Activated CD8-positive, alpha-beta memory T cell treated with anti-CD3 and anti-CD28 coated beads for 36 hours (primary cell): ENCODE measurements at regions not wholly inside any gene's neighbourhood (a gene's known extent, or its start where the extent isn't known, plus 50 kb on each side); places are given as distances from the start of the nearest gene placed in this dataset.
"Not testable (repeated sequence)": the region's sequence is repeated elsewhere in the genome, so short reads cannot be mapped to it uniquely, and the experiment has no call there.

Experiments
- CTCF ChIA-PET: fragments of 350-600 bp; sonication (Branson Sonifier 250); formaldehyde crosslinking; loops from one replicate; lab custom pipeline; 2021; ENCODE audit warnings: antibody characterized with exemption; lab: Charles Lee
- POLR2A ChIA-PET: fragments of 350-600 bp; sonication (Branson Sonifier 250); formaldehyde crosslinking; loops from one replicate; lab custom pipeline; 2021; ENCODE audit warnings: antibody characterized with exemption; lab: Charles Lee

DNA sequence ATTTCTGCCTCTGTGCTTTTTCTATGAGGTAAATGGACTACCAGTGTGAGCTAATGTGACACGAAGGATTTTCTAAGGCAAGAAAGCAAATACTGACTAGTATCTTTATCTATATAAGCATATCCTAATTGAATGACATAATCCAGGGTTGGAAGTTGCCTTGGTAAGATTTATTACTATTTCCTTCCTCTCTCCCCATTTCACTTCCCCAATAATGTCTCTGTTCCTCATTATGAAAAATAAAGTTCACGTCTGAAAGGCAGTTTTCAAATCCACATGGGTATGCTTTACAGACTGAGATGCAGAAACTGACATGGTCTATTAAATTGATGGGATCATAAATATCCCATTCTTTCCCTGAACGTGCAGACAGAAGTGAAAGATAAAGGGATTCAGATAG, 86.0 kb downstream of the DTWD1 start:
- ChIA-PET CTCF (interaction anchor here (0.6 kb wide), 1 partner anchor 10 kb away, joined by 3 read pairs; no protein-coding TSS in a partner anchor), POLR2A (no interaction called here)

- POLR2A ChIA-PET, result no interaction called here
- CTCF ChIA-PET, result no interaction called here
Observed at GRCh38 chr15:49707598-49707997, 86.8 kb downstream of the DTWD1 start.

DNA sequence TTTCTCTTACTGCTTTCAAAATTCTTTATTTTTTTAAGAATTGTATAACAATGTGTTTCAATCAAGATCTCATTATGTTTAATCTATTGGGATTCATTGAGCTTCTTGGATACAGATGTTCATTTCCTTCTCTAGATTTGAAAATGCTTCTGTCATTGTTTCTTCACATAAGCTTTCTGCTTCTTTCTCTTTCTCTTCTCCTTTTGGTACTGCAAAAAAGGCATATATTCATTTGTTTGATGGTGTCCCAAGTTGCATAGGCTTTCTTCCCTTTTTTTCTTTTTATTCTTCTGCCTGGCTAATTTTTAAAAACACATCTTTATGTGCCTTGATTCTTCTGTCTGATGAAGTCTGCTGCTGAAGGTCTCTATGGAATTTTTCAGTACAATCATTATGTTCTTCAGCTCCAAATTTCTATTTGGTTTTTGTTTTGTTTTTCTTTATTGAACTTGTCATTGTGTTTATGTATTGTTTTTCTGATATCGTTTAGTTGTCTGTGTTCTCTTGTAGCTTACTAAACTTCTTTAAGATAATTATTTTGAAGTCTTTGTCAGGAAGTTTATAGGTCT, 88.9 kb downstream of the DTWD1 start:
- ChIA-PET POLR2A (no interaction called here), CTCF (no interaction called here)

GRCh38 chr15:49712162-49712561, 91.3 kb downstream of the DTWD1 start:
- ChIA-PET CTCF (no interaction called here), POLR2A (no interaction called here)

GRCh38 chr15:49712846-49713450, 92.1 kb downstream of the DTWD1 start:
- POLR2A ChIA-PET, result no interaction called here
- CTCF ChIA-PET, result no interaction called here

- CTCF ChIA-PET, result no interaction called here
- POLR2A ChIA-PET, result no interaction called here
Observed at GRCh38 chr15:49715211-49715610, 94.4 kb downstream of the DTWD1 start.

GRCh38 chr15:49715701-49716100, 94.9 kb downstream of the DTWD1 start:
- ChIA-PET POLR2A (no interaction called here), CTCF (no interaction called here)

DNA sequence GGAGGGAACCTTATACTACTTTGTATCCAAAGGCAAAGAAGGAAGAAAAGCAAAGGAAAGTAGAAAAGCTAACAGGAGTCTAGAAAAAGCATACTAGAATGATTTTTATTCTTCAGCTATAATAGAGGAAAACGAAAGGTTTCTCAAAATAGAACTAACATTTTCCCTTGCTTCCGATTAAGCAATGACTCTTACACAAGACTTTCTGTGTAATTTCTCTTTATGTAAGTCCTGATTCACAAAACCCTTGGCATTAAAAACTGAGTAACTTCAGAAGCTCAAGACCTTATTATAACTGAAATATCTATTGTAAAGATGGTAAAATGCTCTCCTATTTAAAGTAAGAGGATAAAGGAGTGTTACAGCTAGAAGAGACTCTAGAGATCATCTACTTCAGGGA, 97.4 kb downstream of the DTWD1 start:
- ChIA-PET CTCF (no interaction called here), POLR2A (no interaction called here)

DNA sequence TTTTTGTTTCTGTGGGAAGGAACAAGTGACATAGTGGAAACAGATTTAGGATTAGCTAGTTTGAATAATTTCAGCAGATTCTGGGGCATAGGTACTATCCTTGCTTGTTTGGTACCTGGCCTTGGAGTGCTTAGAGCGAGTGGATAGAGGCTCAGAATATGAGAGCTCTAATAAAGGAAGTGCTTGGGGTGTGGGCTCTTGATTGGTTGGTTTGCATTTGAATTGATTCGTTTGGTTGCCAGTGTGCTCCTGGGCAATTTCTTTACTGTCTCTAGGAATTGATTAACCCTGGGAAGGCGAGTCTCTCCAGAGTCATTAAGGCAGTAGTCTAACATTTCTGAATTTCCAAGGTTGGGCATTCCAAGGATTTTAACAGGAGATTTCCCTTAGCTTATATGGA, 98.0 kb downstream of the DTWD1 start:
- ChIA-PET CTCF (no interaction called here), POLR2A (no interaction called here)

- ChIA-PET POLR2A (no interaction called here), CTCF (no interaction called here)
Observed at GRCh38 chr15:49720261-49720660, 99.4 kb downstream of the DTWD1 start.

DNA sequence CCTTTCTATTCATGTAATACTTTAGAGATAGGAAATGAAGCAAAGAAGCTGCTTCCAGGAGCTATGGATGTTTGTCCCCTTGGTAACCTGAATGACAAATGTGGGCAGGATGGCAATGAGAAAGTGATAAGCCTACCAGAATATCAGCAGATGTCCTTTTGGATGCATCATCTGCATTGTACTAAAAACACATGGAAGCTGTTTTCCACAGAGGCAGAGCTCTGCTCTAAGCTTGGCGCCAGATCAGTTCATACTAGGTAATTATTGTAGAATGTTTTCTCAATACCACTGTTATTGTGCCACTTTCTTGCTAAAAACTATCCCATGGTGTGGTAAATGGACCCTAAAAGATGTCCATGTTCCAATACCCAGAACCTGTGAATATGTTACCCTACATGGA, 100.2 kb downstream of the DTWD1 start:
- POLR2A ChIA-PET, result no interaction called here
- CTCF ChIA-PET, result no interaction called here

DNA sequence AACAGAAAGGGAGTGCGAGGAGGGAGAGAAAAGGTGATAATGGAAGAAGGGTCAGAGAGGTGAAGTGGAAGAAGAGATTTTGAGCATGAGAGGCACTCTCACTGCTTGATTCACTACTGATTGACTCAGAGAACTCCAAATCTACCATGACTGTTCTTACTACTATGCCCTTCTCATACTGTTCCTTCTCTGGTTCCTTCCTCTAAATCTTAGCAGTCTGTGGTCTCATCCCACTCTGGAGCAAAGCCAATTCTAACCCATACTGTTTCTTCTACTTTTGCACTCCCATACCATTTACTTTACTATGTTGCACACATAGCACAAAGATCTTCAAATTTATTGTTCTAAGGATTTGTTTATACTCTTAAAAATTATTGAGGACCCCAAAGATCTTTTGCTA, 100.8 kb downstream of the DTWD1 start:
- POLR2A ChIA-PET, result no interaction called here

DNA sequence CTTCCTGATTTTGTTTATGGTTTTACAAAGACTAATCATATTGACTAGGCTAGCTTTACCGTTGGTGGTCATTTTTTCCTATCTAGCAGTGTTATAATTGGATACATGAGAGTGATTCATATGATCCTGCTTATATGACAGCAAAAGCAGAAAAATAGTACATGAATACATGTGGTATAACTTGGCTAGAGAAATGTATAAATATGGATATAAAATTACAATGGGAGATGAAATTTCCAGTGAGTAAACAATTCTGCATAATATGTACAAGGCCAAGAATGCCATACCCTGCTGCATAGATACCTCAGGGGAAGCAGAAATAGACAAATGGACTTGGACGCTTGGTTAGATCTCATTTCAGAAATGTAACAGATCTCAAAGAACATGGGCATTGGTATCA, 103.1 kb downstream of the DTWD1 start:
- CTCF ChIA-PET, result no interaction called here

More for the DNA sequence above, 100.8 kb downstream of the DTWD1 start:
- CTCF ChIA-PET, result no interaction called here

DNA sequence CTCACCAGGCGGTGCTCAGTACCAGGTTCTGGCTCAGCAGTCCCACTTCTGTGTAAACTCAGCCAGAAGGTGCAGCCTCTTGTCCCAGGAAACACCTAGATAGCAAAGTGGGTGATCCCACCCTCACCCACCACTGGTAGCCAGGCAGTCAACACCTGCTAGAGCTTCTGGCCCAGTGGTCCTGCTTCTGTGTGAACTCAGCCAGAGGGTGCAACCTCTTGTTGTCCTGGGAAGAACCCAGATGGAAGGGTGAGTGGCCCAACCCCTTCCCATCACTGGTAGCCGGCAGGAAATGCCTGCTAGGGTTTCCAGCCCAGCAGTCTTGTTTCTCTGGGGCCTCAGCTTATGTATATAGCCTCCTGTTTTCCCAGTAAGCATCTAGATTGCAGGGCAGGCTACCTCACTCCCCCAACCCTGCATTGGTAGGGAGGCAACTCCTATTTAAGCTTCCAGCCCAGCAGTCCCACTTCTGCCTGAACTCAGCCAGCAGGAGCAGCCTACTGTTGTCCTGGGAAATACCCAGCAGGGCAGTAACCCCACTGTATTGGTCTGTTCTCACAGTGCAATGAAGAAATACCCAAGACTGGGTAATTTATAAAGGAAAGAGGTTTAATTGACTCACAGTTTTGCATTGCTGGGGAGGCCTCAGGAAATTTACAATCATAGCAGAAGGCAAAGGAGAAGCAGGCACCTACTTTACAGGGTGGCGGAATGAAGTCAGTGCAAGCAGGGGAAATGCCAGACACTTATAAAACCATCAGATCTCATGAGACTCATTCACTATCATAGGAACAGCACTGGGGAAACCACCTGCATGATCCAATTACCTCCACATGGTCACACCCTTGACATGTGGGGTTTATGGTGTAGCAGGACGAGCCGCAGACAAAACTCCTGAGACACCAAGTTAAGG, 110.6 kb downstream of the DTWD1 start:
- ChIA-PET POLR2A (no interaction called here), CTCF (no interaction called here)

More for the DNA sequence above, 103.1 kb downstream of the DTWD1 start:
- POLR2A ChIA-PET, result no interaction called here

DNA sequence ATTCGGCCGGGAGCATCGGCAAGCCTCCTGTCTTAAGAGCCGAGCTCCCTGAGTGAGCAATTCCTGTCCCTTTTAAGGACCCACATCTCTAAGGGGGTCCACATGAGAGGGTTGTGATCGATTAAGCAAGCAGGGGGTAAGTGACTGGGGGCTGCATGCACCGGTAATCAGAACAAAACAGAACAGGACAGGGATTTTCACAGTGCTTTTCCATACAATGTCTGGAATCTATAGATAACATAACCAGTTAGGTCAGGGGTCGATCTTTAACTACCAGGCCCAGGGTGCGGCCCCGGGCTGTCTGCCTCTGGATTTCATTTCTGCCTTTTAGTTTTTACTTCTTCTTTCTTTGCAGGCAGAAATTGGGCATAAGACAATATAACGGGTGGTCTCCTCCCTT, 111.3 kb downstream of the DTWD1 start:
- POLR2A ChIA-PET, CTCF ChIA-PET: not testable (repeated sequence)

- CTCF ChIA-PET, POLR2A ChIA-PET: not testable (repeated sequence)
Observed at GRCh38 chr15:49734089-49734488, 113.2 kb downstream of the DTWD1 start.

DNA sequence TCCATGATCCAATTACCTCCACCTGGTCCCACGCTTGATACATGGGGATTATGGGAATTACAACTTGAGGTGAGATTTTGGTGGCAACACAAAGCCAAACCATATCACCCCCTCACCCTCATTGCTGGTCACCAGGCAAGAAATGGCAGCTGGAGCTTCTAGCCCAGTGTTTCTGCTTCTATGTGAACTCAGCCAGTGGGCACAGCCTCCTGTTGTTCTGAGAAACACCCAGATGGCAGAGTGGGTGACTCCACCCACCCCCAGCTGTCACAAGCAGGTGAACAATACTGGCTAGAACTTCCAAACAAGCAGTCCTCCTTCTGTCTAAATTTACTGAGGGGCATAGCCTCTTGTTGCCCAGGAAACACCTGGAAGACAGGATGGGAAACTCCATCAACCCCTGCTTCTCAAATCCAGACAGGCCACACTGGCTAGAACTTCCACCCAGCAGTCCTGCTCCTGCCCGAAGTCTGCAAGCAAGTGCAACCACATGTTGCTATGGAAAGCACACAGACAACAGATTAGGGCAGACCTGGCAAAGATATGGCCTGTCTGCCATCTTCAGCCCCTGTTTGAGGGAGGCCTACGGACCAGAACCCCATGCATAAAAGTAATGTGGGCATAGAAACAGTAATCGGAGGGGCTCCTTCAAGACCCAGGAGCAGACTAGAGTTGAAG, 114.1 kb downstream of the DTWD1 start:
- POLR2A ChIA-PET, result interaction anchor here (0.6 kb wide), 1 partner anchor 257 kb away, joined by 3 read pairs; no protein-coding TSS in a partner anchor
- CTCF ChIA-PET, result no interaction called here

GRCh38 chr15:49737127-49737526, 116.3 kb downstream of the DTWD1 start:
- ChIA-PET CTCF (no interaction called here), POLR2A (no interaction called here)

DNA sequence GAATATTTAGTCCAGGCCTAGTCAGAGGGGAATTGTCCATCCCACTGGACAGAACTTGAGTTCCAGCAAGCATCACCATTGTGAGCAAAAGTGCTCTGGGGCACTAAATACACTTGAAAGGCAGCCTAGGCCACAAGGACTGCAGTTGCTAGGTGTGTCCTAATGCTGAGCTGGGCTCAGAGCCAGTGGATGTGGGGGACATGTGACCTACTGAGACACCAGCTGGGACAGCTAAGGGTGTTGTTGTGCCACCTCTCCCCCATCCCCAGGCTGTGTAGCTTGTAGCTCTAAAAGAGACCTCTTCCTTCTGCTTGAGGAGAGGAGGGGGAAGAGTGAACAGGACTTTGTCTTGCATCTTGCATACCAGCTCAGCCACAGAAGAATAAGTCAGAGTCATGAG, 120.9 kb downstream of the DTWD1 start:
- ChIA-PET CTCF (interaction anchor here (0.6 kb wide), 1 partner anchor 15 kb away, joined by 3 read pairs; no protein-coding TSS in a partner anchor), POLR2A (no interaction called here)

DNA sequence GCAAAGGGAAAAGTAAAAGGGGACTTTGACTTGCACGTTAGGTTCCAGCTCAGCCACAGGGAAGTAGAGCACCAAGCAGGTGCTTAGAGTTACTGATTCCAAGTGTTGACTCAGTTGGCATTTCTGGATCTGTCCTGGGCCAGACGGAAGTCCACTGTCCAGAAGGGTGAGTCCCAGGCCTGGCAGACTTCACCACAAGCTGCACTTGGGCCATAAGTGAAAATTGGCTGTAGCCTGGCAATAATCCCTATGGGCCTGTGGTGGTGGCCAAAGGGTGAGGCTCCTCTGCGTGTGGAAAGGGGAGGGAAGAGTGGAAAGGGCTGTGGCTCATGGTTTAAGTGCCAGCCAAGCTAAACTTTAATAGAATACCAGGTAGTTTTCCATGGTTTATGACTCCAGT, 121.5 kb downstream of the DTWD1 start:
- CTCF ChIA-PET, result interaction anchor here (0.6 kb wide), 1 partner anchor 16 kb away, joined by 3 read pairs; no protein-coding TSS in a partner anchor

More for the DNA sequence above, 121.5 kb downstream of the DTWD1 start:
- POLR2A ChIA-PET, result no interaction called here
